Stimulated activated naive CD8-positive, alpha-beta T cell treated with anti-CD3 and anti-CD28 coated beads, Interleukin-15, Interleukin-2, amounts not matched to agents 100 ng/mL and 50 ng/mL, for 24 hours (primary cell): ENCODE measurements at regions not wholly inside any gene's neighbourhood (a gene's known extent, or its start where the extent isn't known, plus 50 kb on each side); places are given as distances from the start of the nearest gene placed in this dataset.

Source experiments
- H3K27ac Mint-ChIP-seq: one replicate; pipeline ENCODE4 v1.8.0; 2021; ENCODE audit warnings: mild to moderate bottlenecking, mixed read lengths
- H3K27me3 Mint-ChIP-seq: one replicate; pipeline ENCODE4 v1.8.0; 2021; ENCODE audit warnings: mixed read lengths
- H3K36me3 Mint-ChIP-seq: one replicate; pipeline ENCODE4 v1.8.0; 2021; ENCODE audit warnings: low read depth, mixed read lengths
- H3K4me1 Mint-ChIP-seq: one replicate; pipeline ENCODE4 v1.8.0; 2021; ENCODE audit warnings: low read depth, mixed read lengths
- H3K4me3 Mint-ChIP-seq: one replicate; pipeline ENCODE4 v1.8.0; 2021; ENCODE audit warnings: mild to moderate bottlenecking, mixed read lengths
- H3K9me3 Mint-ChIP-seq: one replicate; pipeline ENCODE4 v1.8.0; 2021; ENCODE audit warnings: mixed read lengths

DNA sequence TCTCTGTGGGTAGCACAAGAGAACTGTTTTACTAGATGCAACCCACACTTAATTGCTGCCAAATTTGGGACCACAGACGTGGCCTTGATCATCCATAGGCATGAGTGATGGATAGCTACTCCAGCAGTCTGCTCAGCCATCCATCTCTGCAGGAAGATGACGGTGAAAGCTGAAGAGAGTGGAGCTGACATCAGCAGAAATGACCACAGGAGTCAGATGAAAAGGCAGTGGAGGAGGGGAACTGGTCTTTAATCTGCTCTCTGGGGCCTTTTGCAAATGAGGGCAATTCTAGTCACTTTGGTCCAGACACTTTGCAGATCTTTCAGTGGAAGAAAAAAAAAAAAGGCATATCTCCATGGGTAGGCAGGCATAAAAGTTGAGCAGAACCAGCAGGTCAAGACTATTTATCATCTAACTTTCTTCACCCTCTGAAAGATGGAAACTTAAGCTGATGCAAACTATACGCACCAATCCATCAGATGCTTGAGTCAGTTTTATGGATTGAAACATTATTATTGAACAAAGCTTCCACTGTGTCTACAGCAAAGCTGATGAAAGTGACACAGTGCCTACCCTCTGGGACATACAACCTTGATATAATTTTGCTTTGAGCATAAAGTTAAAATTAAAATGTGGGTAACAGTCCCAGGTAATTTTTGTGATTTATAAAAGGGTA, 281.6 kb upstream of the OBI1 start:
- Mint-ChIP-seq H3K27ac (no peak overlapping the region), H3K36me3 (no peaks in the 10 kb centered on the region), H3K4me1 (no peaks in the 10 kb centered on the region), H3K4me3 (no peak overlapping the region), H3K9me3 (no peaks in the 10 kb centered on the region), H3K27me3 (peaks cover 3% of the 10 kb centered on the region)

DNA sequence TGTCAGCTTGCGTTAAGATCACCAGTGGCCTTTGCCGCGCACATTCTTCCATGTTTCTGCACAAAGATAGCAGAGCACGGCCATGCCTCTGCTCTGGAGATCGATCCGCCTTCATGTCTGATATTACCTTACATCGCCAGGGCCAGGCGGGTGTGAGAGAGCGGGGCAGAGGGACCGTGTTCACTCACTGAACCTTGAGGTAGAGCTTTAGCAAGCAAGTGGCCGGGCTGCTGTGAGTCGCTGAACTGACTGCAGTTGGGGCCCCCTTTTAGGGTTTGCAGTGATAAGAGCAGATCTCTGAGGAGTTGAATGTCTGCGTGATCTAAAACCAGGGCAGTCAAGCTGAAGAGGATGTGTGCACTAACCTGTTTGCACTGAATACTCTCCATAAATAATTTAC, 275.4 kb upstream of the OBI1 start:
- no peak overlapping the region for H3K4me3 Mint-ChIP-seq
- H3K27me3 Mint-ChIP-seq = peaks cover 3% of the 10 kb centered on the region
- H3K36me3 Mint-ChIP-seq = no peaks in the 10 kb centered on the region
- no peaks in the 10 kb centered on the region for H3K9me3 Mint-ChIP-seq
- no peak overlapping the region for H3K27ac Mint-ChIP-seq
- no peaks in the 10 kb centered on the region for H3K4me1 Mint-ChIP-seq

DNA sequence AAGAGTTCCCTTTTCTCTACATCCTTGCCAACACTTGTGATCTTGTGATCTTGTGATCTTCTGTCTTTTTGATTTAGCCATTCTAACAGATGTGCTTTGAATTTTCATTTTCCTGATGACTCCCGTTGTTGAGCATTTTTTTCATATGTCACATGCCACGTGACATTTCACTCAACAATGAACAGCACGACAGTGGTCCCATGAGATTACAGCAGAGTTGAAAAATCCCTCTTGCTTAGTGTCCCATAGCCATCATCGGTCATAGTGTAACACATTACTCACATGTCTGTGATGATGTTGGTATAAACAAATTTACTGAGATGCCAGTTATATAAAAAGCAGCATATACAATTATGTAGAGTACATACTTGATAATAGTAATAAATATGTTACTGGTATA, 256.1 kb upstream of the OBI1 start:
- H3K27ac Mint-ChIP-seq = no peak overlapping the region
- H3K4me3 Mint-ChIP-seq = no peak overlapping the region
- no peaks in the 10 kb centered on the region for H3K4me1 Mint-ChIP-seq
- peaks cover 4% of the 10 kb centered on the region for H3K27me3 Mint-ChIP-seq
- H3K36me3 Mint-ChIP-seq = no peaks in the 10 kb centered on the region
- H3K9me3 Mint-ChIP-seq = peaks cover 4% of the 10 kb centered on the region

DNA sequence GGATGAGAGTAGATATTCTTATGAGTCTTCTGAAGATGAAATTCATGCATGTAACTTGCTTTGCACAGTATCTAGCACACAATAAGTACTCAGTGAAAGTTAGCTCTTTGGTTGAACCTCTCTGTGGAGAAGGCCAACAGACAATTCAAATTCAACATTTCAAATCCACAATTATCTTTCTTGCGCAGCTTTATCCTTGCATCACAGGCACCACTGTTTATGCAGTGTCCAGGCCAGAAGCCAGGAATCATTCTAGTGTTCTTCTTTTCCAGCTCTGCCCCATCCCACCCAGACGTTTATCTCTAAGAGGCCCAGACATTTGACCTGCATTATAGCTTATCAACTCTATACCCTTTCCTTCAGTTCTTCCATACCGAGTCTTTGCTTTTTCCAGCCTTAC, 254.7 kb upstream of the OBI1 start:
- no peak overlapping the region for H3K27ac Mint-ChIP-seq
- H3K9me3 Mint-ChIP-seq = peaks cover 4% of the 10 kb centered on the region
- peaks cover under 1% of the 10 kb centered on the region for H3K27me3 Mint-ChIP-seq
- no peaks in the 10 kb centered on the region for H3K36me3 Mint-ChIP-seq
- no peak overlapping the region for H3K4me3 Mint-ChIP-seq
- H3K4me1 Mint-ChIP-seq = no peaks in the 10 kb centered on the region

DNA sequence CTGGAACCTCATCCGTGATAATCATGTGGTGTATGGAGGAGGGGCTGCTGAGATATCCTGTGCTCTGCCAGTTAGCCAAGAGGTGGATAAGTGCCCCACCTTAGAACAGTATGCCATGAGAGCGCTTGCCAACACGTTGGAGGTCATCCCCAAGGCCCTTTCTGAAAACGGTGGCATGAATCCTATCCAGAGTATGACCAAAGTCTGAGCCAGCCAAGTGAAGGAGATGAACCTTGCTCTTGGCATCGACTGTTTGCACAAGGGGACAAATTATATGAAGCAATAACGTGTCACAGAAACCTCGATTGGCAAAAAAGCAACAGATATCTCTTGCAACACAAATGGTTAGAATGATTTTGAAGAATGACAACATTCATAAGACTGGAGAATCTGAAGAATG, 251.2 kb upstream of the OBI1 start:
- H3K36me3 Mint-ChIP-seq = no peaks in the 10 kb centered on the region
- H3K9me3 Mint-ChIP-seq = peaks cover 4% of the 10 kb centered on the region
- H3K4me3 Mint-ChIP-seq = no peak overlapping the region
- H3K27me3 Mint-ChIP-seq = no peaks in the 10 kb centered on the region
- H3K27ac Mint-ChIP-seq = no peak overlapping the region
- H3K4me1 Mint-ChIP-seq = no peaks in the 10 kb centered on the region

DNA sequence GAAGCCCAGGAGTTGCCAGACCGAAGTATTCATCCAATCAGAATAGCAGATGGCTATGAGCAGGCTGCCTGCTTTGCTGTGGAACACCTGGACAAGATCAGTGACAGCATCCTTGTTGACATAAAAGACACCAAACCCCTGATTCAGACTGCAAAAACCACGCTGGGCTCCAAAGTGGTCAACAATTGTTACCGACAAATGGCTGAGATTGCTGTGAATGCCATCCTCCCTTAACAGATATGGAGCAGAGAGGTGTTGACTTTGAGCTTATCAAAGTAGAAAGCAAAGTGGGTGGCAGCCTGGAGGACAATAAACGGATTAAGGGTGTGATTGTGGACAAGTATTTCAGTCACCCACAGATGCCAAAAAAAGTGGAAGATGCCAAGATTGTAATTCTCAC, 250.3 kb upstream of the OBI1 start:
- Mint-ChIP-seq H3K36me3 (no peaks in the 10 kb centered on the region), H3K4me3 (no peak overlapping the region), H3K27me3 (peaks cover 2% of the 10 kb centered on the region), H3K9me3 (peaks cover 4% of the 10 kb centered on the region), H3K27ac (no peak overlapping the region), H3K4me1 (no peaks in the 10 kb centered on the region)

DNA sequence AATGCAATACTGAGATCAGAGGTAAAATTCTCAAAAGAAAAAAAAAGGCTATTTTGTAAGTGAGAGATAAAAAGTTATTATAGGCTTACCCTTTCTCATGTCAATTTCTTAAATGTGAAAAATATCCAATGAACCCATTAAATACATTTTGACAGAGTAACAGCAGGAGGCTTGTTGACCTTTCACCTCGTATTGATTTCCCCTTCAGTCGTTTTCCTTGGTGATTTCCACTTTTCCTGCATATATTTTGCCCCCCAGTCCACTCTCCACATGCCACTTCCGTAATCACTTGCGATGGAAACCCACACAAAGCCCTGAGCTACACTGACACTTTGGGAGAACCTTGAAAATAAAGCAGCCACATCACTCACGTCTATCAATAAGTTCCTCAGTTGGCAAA, 248.1 kb upstream of the OBI1 start:
- Mint-ChIP-seq H3K4me1 (no peaks in the 10 kb centered on the region), H3K27ac (no peak overlapping the region), H3K27me3 (peaks cover 6% of the 10 kb centered on the region), H3K36me3 (no peaks in the 10 kb centered on the region), H3K9me3 (peaks cover 4% of the 10 kb centered on the region), H3K4me3 (no peak overlapping the region)

DNA sequence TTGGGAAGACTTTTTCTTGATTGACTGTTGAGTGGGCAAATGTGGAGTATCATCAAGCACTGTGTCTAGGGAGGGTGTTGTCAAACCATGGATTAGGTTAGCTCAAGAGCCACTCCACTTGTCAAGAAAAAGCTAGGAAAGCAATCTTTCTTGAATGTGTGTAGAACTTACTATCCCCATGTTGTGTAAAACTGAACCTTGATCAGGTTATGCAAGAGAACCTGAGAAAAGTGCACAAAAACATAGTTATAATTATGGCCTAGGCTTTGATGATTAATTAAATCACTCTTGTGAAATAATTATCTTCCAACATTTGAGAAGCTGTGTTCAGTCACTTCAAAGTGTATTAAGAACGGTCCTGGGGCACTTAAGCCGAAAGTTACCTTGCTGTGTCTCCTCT, 238.2 kb upstream of the OBI1 start:
- H3K27me3 Mint-ChIP-seq = peaks cover 4% of the 10 kb centered on the region
- peaks cover 5% of the 10 kb centered on the region for H3K9me3 Mint-ChIP-seq
- no peaks in the 10 kb centered on the region for H3K4me1 Mint-ChIP-seq
- no peak overlapping the region for H3K4me3 Mint-ChIP-seq
- H3K36me3 Mint-ChIP-seq = no peaks in the 10 kb centered on the region
- H3K27ac Mint-ChIP-seq = no peak overlapping the region

DNA sequence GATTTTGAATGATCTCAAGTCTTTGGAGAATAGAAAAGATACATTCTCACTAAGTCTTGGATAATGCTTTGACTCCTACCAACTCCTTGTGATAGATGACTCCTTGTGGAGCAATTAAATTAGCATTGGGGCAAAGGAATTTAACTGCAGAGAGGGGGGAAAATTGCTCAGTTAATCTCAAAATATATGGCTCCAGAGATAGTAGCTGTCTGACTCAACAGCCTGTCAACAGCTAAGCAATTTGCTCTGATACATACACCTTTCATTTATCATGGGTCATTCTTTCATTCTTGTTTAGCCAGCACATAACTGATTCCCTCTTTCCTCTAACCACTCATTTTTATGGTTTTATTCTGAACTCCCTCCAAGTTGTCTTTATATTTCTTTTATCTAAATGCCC, 225.6 kb upstream of the OBI1 start:
- Mint-ChIP-seq H3K4me1 (no peaks in the 10 kb centered on the region), H3K36me3 (no peaks in the 10 kb centered on the region), H3K27ac (no peak overlapping the region), H3K9me3 (no peaks in the 10 kb centered on the region), H3K4me3 (no peak overlapping the region), H3K27me3 (peaks cover 7% of the 10 kb centered on the region)

DNA sequence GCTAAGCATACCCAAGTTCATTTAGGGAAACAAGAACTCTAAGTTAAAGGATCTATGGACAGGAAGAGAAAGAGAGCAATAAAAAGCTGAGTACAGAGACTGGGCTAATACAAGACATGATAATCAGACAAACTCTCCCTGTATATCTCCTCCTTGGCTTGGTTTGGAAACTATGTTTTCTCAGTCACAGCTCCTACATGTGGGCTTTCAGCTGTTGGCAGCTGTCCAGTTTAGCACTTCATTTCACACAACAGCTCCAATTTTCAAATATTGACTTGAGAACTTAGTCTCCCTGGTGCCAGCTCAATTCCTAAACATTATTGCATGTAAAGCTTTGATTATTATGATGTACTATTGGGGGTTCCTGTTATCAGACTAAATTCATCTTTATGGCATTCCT, 222.8 kb upstream of the OBI1 start:
- Mint-ChIP-seq H3K9me3 (no peaks in the 10 kb centered on the region), H3K36me3 (no peaks in the 10 kb centered on the region), H3K4me3 (no peak overlapping the region), H3K4me1 (no peaks in the 10 kb centered on the region), H3K27ac (no peak overlapping the region), H3K27me3 (peaks cover 7% of the 10 kb centered on the region)

DNA sequence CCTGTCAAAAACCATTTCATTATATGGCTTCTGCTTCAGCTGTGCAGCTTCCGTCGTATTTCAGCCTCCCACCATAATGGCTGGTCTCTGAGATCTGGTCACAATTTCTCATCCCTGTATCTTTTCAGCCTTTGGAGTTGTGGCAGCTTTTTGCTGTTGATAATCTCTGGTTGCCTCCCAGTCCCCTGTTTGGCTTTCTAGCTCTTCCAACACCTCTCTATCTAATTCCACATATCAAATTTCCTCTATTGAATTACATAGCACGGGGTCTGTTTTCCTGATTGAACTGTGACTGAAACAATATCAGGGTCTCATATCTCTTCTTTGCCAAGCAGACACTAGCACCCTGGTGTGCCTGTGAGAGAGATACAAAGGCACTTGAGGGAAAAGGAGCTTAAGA, 222.1 kb upstream of the OBI1 start:
- H3K27me3 Mint-ChIP-seq = peaks cover 7% of the 10 kb centered on the region
- H3K27ac Mint-ChIP-seq = no peak overlapping the region
- H3K4me1 Mint-ChIP-seq = no peaks in the 10 kb centered on the region
- no peaks in the 10 kb centered on the region for H3K36me3 Mint-ChIP-seq
- no peaks in the 10 kb centered on the region for H3K9me3 Mint-ChIP-seq
- H3K4me3 Mint-ChIP-seq = no peak overlapping the region

DNA sequence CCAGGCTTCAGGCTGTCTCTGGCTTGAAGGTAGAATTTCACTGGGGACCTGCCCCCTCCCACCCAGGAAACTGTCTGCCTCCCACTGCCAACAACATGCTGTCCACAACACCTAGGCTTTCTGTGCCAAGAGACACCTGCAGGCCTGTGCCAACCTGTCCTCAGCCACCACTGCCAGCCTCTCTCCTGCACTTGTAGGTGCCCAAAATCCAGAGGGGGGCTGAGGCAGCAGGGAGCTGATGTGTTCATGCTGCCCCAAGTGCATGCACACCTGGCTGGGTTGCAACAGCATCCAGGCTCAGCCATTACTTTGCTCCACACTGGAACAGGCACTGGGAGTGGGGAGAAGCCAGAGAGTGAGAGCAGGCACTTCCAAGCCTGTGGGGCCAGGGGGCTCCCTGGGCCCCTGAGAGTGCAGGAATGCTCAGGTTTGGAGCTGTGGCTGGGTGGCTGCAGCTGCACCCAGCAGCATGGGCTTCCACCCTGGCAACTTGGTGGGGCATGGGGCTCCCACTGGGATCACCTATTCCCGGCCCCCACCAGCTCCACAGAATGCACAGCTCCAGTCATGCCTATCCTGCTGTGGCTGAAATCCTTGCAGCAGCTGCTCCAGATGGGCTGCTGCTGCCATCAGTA, 218.1 kb upstream of the OBI1 start:
- H3K9me3 Mint-ChIP-seq = no peaks in the 10 kb centered on the region
- no peak overlapping the region for H3K4me3 Mint-ChIP-seq
- no peaks in the 10 kb centered on the region for H3K36me3 Mint-ChIP-seq
- no peaks in the 10 kb centered on the region for H3K4me1 Mint-ChIP-seq
- no peak overlapping the region for H3K27ac Mint-ChIP-seq
- peaks cover 9% of the 10 kb centered on the region for H3K27me3 Mint-ChIP-seq

DNA sequence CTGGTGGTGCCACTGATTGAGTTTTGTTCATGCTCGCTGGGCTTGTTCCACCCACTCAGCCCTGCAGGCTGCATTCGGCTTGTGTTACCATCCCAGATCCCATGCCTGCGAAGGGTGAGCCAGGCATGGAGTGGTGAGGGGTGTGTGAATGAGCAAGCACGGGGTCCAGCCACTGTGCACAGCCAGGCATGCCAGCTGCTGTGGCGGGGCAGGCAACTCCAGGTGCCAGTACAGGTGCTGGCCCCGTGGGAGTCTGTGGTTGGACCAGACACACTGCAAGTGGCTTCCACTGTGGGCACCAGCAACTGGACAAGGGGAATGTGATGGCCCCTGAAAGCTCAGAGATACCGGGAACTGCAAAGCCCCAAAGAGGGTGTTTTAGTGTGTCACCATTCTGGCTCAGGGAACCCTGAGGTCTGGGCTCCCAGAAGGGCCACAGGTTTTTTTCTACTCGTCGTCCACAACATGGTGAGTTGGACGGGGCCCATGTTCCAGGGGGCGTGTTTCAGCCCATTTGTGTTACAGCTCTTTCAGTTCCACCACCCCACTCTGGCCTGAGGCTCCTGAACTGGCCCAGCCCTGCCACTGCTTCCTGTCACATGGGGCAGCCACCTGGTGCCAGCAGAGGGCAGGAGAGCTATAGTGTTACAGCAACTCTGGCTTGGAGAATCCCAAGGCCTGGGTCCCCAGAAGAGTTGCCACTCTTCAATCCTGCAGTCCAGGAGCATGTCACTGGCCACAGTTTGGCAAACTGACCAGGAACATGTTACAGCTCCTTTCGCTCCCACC, 217.0 kb upstream of the OBI1 start:
- Mint-ChIP-seq H3K27me3 (peaks cover 6% of the 10 kb centered on the region), H3K27ac (no peak overlapping the region), H3K4me1 (no peaks in the 10 kb centered on the region), H3K4me3 (no peak overlapping the region), H3K36me3 (no peaks in the 10 kb centered on the region), H3K9me3 (no peaks in the 10 kb centered on the region)

DNA sequence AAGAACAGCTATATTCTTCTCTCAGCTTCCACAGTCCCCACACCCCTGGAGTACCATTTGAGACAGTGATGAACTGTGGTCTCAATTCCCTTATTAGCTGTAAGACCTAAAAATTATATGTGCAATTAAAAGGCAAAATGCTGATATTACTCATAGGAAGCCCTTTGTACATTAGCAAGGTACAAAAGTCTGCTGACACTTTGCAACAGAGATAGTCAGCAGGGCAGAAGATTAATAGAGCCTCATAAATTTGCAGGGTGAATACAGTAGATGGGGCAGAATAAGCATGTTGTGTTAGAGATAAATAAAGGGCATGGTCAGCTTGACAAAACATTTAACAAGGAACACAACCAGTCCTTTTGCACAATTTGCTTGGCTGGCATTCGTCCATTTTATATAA, 210.0 kb upstream of the OBI1 start:
- Mint-ChIP-seq H3K4me1 (no peaks in the 10 kb centered on the region), H3K27me3 (peaks cover 10% of the 10 kb centered on the region), H3K36me3 (no peaks in the 10 kb centered on the region), H3K27ac (no peak overlapping the region), H3K4me3 (no peak overlapping the region), H3K9me3 (no peaks in the 10 kb centered on the region)

DNA sequence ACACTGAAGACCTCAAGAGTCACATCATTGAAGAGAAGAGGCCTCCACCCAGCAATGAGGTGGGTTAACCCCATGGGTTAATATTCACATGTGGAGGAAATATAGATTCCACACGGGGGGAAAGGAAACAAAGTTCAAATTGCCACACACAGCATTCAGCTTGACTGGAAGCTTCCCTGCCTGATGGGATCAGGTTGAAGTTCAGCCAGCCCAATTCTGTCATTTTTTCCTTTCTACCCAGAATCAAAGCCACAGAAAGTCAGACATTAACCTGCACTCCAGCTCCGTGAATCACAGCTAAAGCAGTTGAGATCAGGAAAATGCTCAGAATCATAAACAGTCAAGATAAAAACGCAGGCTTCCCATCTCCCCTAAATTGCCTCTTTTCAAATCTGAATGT, 208.7 kb upstream of the OBI1 start:
- Mint-ChIP-seq H3K4me3 (no peak overlapping the region), H3K9me3 (no peaks in the 10 kb centered on the region), H3K27ac (no peak overlapping the region), H3K36me3 (no peaks in the 10 kb centered on the region), H3K27me3 (peaks cover 5% of the 10 kb centered on the region), H3K4me1 (no peaks in the 10 kb centered on the region)
